HCT116 (cell line): ENCODE measurements at regions not wholly inside any gene's neighbourhood (a gene's known extent, or its start where the extent isn't known, plus 50 kb on each side); places are given as distances from the start of the nearest gene placed in this dataset.

Experiments
- ATAC-seq: fragments of 200-7000 bp; cut with Tn5 transposase; 2 replicates; pipeline ENCODE4 v1.9.1; 2020; ENCODE audit warnings: mild to moderate bottlenecking, moderate library complexity
- BruUV-seq: library from RNA; stranded (reverse); fragments of 400-500 nt; replicated peaks from 2 replicates; lab custom pipeline; 2021; lab: Mats Ljungman, UMichigan
- CTCF ChIA-PET: fragments of 300-600 bp; sonication (Branson Sonifier 250); formaldehyde crosslinking; loops from one replicate; lab custom pipeline; 2021; ENCODE audit warnings: antibody characterized with exemption; lab: Charles Lee
- POLR2A ChIA-PET: fragments of 300-600, 350-600 bp; sonication (Branson Sonifier 250); formaldehyde crosslinking; loops from one replicate; lab custom pipeline; 2021; ENCODE audit warnings: antibody characterized with exemption; lab: Charles Lee
- RAD21 ChIA-PET, 2 experiments: fragments of 300-600 bp; sonication (Branson Sonifier 250); formaldehyde crosslinking; loops; one replicate each; lab custom pipeline; 2023; ENCODE audit warnings: low total read pairs in 2 of 2; ENCODE audit not compliant: uncharacterized antibody in 2 of 2, unreplicated experiment in 2 of 2, low non-redundant PET in 1 of 2; lab: Charles Lee
- DNase-seq: peaks from one replicate; pipeline ENCODE4 v3.0.0-alpha.2; 2010; ENCODE audit warnings: low read depth, low spot score
- H2AFZ ChIP-seq: fragments of 200-600 bp; shearing (Covaris generic), sonication (generic); 2 replicates; pipeline ENCODE4 v1.6.1; 2017; ENCODE audit warnings: low read depth, mixed run types, mixed read lengths, antibody characterized with exemption, low read length; ENCODE audit not compliant: poor library complexity, severe bottlenecking
- H3K27ac ChIP-seq: 2 replicates; pipeline ENCODE4 v1.5.1; 2012; ENCODE audit warnings: low read depth, low read length
- H3K27me3 ChIP-seq: fragments of 200-600 bp; sonication (generic); 2 replicates; pipeline ENCODE4 v1.6.1; 2016; ENCODE audit warnings: mixed run types, low read length, mixed read lengths; ENCODE audit not compliant: insufficient read depth
- H3K36me3 ChIP-seq, 2 experiments: fragments of 200-500 bp in 1 of 2; fragments of 200-600 bp in 1 of 2; sonication (Bioruptor generic) in 1 of 2; sonication (generic) in 1 of 2; 2 replicates each; pipeline versions ENCODE4 v1.5.1 to v1.6.1; 2014 to 2016; ENCODE audit warnings: low read length in 2 of 2, inconsistent platforms in 1 of 2, mixed read lengths in 1 of 2, mixed run types in 1 of 2; ENCODE audit not compliant: insufficient read depth in 2 of 2, control insufficient read depth in 1 of 2
- H3K4me1 ChIP-seq, 2 experiments: fragments of 200-600 bp in 1 of 2; sonication (generic) in 1 of 2; 2 replicates each; pipeline versions ENCODE4 v1.5.1 to v1.6.1; 2012 to 2017; ENCODE audit warnings: low read length in 2 of 2, inconsistent platforms in 1 of 2, mild to moderate bottlenecking in 1 of 2, mixed read lengths in 1 of 2, mixed run types in 1 of 2, moderate library complexity in 1 of 2; ENCODE audit not compliant: insufficient read depth in 2 of 2, control insufficient read depth in 1 of 2
- H3K4me2 ChIP-seq: fragments of 200-600 bp; sonication (generic); 2 replicates; pipeline ENCODE4 v1.6.1; 2017; ENCODE audit warnings: mixed run types, low read length, mixed read lengths
- H3K4me3 ChIP-seq, 2 experiments: fragments of 200-600 bp in 1 of 2; sonication (generic) in 1 of 2; replicated peaks in 1 of 2; 2 replicates each; pipeline ENCODE4 v1.5.1; 2011 to 2016; ENCODE audit warnings: low read length in 2 of 2, control low read depth in 1 of 2, low read depth in 1 of 2, mild to moderate bottlenecking in 1 of 2, mixed read lengths in 1 of 2, mixed run types in 1 of 2
- H3K79me2 ChIP-seq: fragments of 200-600 bp; sonication (generic); 2 replicates; pipeline ENCODE4 v1.6.1; 2017; ENCODE audit warnings: mild to moderate bottlenecking, mixed run types, low read length, moderate library complexity, mixed read lengths; ENCODE audit not compliant: insufficient read depth
- H3K9ac ChIP-seq: fragments of 200-600 bp; sonication (generic); 2 replicates; pipeline ENCODE4 v1.6.1; 2016; ENCODE audit warnings: low read length, mixed read lengths
- H3K9me2 ChIP-seq: fragments of 200-600 bp; sonication (generic), shearing (Covaris generic); 2 replicates; pipeline ENCODE4 v1.6.1; 2017; ENCODE audit warnings: mixed run types, mild to moderate bottlenecking, moderate library complexity; ENCODE audit not compliant: insufficient read depth
- H3K9me3 ChIP-seq, 2 experiments: fragments of 200-500 bp in 1 of 2; fragments of 200-600 bp in 1 of 2; sonication (Bioruptor generic) in 1 of 2; sonication (generic) in 1 of 2; 2 replicates each; pipeline ENCODE4 v1.6.1; 2014 to 2017; ENCODE audit warnings: low read length in 2 of 2, mixed read lengths in 2 of 2, inconsistent platforms in 1 of 2, low read depth in 1 of 2, mild to moderate bottlenecking in 1 of 2, mixed run types in 1 of 2, moderate library complexity in 1 of 2; ENCODE audit not compliant: control insufficient read depth in 1 of 2, insufficient read depth in 1 of 2
- H4K20me1 ChIP-seq: fragments of 200-600 bp; sonication (generic), shearing (Covaris generic); 2 replicates; pipeline ENCODE4 v1.6.1; 2017; ENCODE audit warnings: mixed run types, mild to moderate bottlenecking, moderate library complexity; ENCODE audit not compliant: insufficient read depth
- ATF3 ChIP-seq: IDR thresholded peaks from 2 replicates; pipeline ENCODE4 v1.6.1; 2012
- CBX3 ChIP-seq: IDR thresholded peaks from 2 replicates; pipeline ENCODE4 v1.6.1; 2012; ENCODE audit warnings: low read depth
- JUND ChIP-seq: IDR thresholded peaks from 2 replicates; pipeline ENCODE4 v1.6.1; 2012
- REST ChIP-seq: IDR thresholded peaks from 2 replicates; pipeline ENCODE4 v1.6.1; 2012; ENCODE audit warnings: low read depth
- SIN3A ChIP-seq: IDR thresholded peaks from 2 replicates; pipeline ENCODE4 v1.6.1; 2012; ENCODE audit warnings: low read depth
- ZBTB33 ChIP-seq: IDR thresholded peaks from 2 replicates; pipeline ENCODE4 v1.6.1; 2011; ENCODE audit warnings: mild to moderate bottlenecking, low read length, moderate library complexity; ENCODE audit not compliant: insufficient replicate concordance; ENCODE audit errors: extremely low read depth
- ZFX ChIP-seq: fragments of 450-650 bp; IDR thresholded peaks from 2 replicates; pipeline ENCODE4 v1.6.1; 2017
- intact Hi-C: fragments of 100-400 bp; cut with micrococcal nuclease; formaldehyde crosslinking; loops from 2 replicates; pipeline ENCODE4 v1.10.0; 2022

GRCh38 chr2:219962801-219963200, 335.4 kb downstream of the SLC4A3 start:
- CTCF ChIA-PET: no interaction called here
- Histone ChIP-seq H2AFZ (no peak overlapping the region), H3K27ac (no peak overlapping the region), H3K27me3 (no peaks in the 10 kb centered on the region), H3K9ac (no peak overlapping the region), H3K4me1 (peaks cover 0 to 8% of the 10 kb centered on the region in 2 experiments; a peak in 2 of 4 replicates), H3K79me2 (no peaks in the 10 kb centered on the region), H3K9me2 (no peaks in the 10 kb centered on the region), H3K4me2 (no peak overlapping the region), H3K36me3 (peaks cover 5% of the 10 kb centered on the region in 2 experiments; a peak in 2 of 4 replicates), H3K4me3 (no peak overlapping the region), H3K9me3 (no peaks in the 10 kb centered on the region), H4K20me1 (no peaks in the 10 kb centered on the region)
- ATAC-seq (no peak), DNase-seq (no peak)
- BruUV-seq: no TSS peak
- RAD21 ChIA-PET: no interaction called here
- intact Hi-C loops: no loop called here
- no peak for TF ChIP-seq REST
- no peak for TF ChIP-seq JUND
- no peak for TF ChIP-seq CBX3
- TF ChIP-seq SIN3A: no peak
- TF ChIP-seq ZBTB33: no peak
- TF ChIP-seq ZFX: no peak
- TF ChIP-seq ATF3: no peak
- POLR2A ChIA-PET: no interaction called here
